ENCODE measurements at regions not wholly inside any gene's neighbourhood (a gene's known extent, or its start where the extent isn't known, plus 50 kb on each side); places are given as distances from the start of the nearest gene placed in this dataset.
"Not testable (repeated sequence)": the region's sequence is repeated elsewhere in the genome, so short reads cannot be mapped to it uniquely, and the experiment has no call there.

DNA sequence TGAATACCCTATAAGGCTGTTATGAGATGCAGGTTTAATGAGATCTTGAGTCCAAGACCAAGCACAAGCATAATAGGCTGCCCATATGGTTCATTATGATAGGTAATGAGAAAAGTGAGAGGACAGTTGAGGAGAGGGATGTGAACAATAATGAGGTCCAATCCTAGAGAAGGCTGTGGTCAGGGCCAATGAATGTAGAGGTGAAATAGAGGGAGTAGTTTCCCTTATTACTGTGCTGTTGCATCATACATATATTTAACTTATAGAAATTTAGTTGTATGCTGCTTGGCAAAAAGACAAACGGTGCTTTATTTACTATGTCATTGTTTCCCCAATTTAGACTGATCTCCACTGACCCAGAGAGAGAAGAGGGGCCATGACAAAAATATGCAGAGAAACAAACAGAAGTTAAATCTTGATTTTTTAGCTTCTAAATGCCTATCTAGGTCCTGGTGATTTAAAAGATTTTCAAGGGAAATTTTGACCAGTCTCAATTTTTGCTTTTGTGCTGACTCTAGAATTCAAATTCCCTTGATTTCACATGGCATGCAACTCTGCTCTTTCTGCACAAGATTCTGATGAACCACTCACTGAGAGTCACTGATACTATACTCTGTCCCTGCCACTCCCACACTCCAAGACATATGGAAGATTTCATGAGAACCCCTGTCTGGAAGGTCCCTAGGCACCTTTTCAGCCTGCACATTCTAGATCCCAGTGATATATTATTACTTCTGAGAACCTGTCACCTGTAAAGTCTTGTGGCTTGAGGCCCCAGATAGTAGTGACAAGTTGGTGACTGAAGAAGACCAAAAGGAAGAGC, 159.7 kb downstream of the VSIG4 start:
- no peak overlapping the region for H3K4me3 ChIP-seq
- 64 to 74% (median 67%) methylated on average over 1 of the region's 1 CpG for WGBS, 4 donors
- H3K27me3 ChIP-seq, result peaks cover 6% of the 10 kb centered on the region
- no peaks in the 10 kb centered on the region for H3K36me3 ChIP-seq (replicated peaks in 1 of 2)
- no peak overlapping the region for H3K27ac ChIP-seq
- H3K9me3 ChIP-seq (replicated peaks in 1 of 3), result no peaks in the 10 kb centered on the region
- no peak for DNase-seq
- no peaks in the 10 kb centered on the region for H3K4me1 ChIP-seq (replicated peaks in 1 of 2)
- TF ChIP-seq POLR2A (IDR thresholded peaks at IDR 0.05), result no peak
- TF ChIP-seq, protein P1, sequence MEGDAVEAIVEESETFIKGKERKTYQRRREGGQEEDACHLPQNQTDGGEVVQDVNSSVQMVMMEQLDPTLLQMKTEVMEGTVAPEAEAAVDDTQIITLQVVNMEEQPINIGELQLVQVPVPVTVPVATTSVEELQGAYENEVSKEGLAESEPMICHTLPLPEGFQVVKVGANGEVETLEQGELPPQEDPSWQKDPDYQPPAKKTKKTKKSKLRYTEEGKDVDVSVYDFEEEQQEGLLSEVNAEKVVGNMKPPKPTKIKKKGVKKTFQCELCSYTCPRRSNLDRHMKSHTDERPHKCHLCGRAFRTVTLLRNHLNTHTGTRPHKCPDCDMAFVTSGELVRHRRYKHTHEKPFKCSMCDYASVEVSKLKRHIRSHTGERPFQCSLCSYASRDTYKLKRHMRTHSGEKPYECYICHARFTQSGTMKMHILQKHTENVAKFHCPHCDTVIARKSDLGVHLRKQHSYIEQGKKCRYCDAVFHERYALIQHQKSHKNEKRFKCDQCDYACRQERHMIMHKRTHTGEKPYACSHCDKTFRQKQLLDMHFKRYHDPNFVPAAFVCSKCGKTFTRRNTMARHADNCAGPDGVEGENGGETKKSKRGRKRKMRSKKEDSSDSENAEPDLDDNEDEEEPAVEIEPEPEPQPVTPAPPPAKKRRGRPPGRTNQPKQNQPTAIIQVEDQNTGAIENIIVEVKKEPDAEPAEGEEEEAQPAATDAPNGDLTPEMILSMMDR (IDR thresholded peaks at IDR 0.05), result no peak
- intact Hi-C loops (cut with DNase I), result no loop called here

DNA sequence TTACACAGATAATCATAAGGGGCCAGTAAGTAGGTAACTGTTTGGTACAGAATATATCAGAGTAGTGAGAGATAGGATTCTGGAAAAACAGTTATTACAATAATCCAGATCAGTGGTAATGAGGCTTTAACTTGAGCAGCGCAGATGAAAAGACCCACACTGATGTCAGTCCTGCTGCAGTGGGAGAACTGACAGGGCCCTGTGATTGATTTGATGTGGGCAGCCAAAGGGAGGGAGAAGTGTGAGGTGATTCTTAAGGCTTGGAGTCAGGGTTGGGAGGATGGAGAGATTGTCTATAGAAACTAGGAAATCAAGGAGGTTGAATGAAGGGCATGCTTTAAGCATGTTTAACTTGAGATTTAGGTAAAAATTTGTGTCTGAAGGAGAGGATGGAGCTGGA, 161.4 kb downstream of the VSIG4 start:
- Histone ChIP-seq H3K36me3 (replicated peaks in 1 of 2) (no peaks in the 10 kb centered on the region), H3K27ac (no peak overlapping the region), H3K9me3 (replicated peaks in 1 of 3) (no peaks in the 10 kb centered on the region), H3K4me1 (replicated peaks in 1 of 2) (no peaks in the 10 kb centered on the region), H3K27me3 (peaks cover 17% of the 10 kb centered on the region), H3K4me3 (no peak overlapping the region)
- no peak for TF ChIP-seq POLR2A (IDR thresholded peaks at IDR 0.05)
- TF ChIP-seq, protein P1 (IDR thresholded peaks at IDR 0.05), result no peak
- WGBS, 4 donors, result 63 to 80% (median 70%) methylated on average over 1 of the region's 1 CpG
- intact Hi-C loops (cut with DNase I), result no loop called here
- no peak for DNase-seq

DNA sequence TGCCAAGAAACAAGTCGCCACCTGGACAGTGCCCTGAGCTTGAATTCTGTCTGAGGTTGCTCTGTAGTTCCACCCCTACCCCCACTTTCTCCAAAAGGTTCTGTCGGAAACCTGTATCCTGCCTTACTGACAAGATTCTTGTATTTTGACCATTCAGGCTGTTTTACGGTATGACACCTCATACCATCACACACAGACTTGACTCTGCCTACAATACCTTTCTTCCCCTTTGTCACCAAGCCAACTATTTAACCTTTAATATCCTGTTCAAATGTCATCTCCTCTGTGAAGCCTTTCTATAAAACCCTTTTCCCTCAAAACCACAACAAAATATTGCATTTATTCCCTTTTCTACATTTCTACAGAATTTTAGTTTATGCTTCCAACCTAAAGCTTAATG, 161.9 kb downstream of the VSIG4 start:
- peaks cover 22% of the 10 kb centered on the region for H3K27me3 ChIP-seq
- no peaks in the 10 kb centered on the region for H3K36me3 ChIP-seq (replicated peaks in 1 of 2)
- no peak overlapping the region for H3K27ac ChIP-seq
- TF ChIP-seq, protein P1 (IDR thresholded peaks at IDR 0.05), result no peak
- TF ChIP-seq POLR2A (IDR thresholded peaks at IDR 0.05), result no peak
- no peak overlapping the region for H3K4me3 ChIP-seq
- intact Hi-C loops (cut with DNase I), result no loop called here
- H3K4me1 ChIP-seq (replicated peaks in 1 of 2), result no peaks in the 10 kb centered on the region
- 64 to 73% (median 65%) methylated on average over 3 of the region's 3 CpGs for WGBS, 4 donors
- DNase-seq, result no peak
- no peaks in the 10 kb centered on the region for H3K9me3 ChIP-seq (replicated peaks in 1 of 3)

DNA sequence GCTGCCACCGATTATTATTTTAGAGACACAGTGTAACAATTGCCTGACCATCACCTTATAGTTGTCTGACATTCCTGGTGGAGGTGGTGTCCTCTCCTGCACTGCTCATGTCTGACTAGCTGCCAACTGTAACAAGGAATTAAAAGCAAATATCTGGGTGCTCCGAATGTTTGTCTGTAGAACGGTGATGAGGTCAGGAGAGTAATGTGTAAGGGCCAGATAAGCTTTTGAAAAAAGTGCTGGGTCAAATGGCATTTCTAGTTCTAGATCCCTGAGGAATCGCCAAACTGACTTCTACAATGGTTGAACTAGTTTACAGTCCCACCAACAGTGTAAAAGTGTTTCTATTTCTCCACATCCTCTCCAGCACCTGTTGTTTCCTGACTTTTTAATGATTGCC, 164.3 kb downstream of the VSIG4 start:
- intact Hi-C loops (cut with DNase I); H3K27ac ChIP-seq; DNase-seq; H3K4me3 ChIP-seq; H3K4me1 ChIP-seq (replicated peaks in 1 of 2); H3K9me3 ChIP-seq (replicated peaks in 1 of 3); H3K36me3 ChIP-seq (replicated peaks in 1 of 2): not testable (repeated sequence)
- WGBS, 4 donors, result 65 to 74% (median 71%) methylated on average over 4 of the region's 4 CpGs
- peaks cover 24% of the 10 kb centered on the region for H3K27me3 ChIP-seq

DNA sequence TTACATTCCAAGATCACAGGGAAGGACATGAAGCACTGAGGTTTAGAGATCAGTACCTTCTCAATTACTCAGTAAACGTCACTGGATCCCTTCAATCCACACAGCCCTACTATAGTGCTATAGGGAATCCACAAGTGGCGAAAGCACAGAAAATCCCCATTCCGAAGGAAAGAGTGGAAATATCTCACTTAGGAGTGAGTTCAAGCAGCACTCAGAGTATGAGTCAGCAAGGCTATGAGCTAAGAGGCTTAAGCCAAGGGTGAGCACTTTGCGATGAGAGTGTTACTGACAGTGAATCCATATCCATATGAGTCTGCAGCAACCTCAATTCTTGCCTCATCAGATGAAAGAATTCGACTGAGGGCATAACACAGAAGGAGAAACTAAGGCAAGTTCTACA, 165.1 kb downstream of the VSIG4 start:
- intact Hi-C loops (cut with DNase I), result no loop called here
- no peaks in the 10 kb centered on the region for H3K9me3 ChIP-seq (replicated peaks in 1 of 3)
- no peak for DNase-seq
- TF ChIP-seq, protein P1 (IDR thresholded peaks at IDR 0.05), result no peak
- no peak for TF ChIP-seq POLR2A (IDR thresholded peaks at IDR 0.05)
- WGBS, 4 donors, result 65 to 76% (median 71%) methylated on average over 4 to 5 of the region's 5 CpGs
- no peaks in the 10 kb centered on the region for H3K36me3 ChIP-seq (replicated peaks in 1 of 2)
- H3K4me1 ChIP-seq (replicated peaks in 1 of 2), result no peaks in the 10 kb centered on the region
- H3K27ac ChIP-seq, result no peak overlapping the region
- peaks cover 24% of the 10 kb centered on the region for H3K27me3 ChIP-seq
- H3K4me3 ChIP-seq, result no peak overlapping the region

Data from adrenal gland (tissue), 9 donors.